ENCODE measurements at regions not wholly inside any gene's neighbourhood (a gene's known extent, or its start where the extent isn't known, plus 50 kb on each side); places are given as distances from the start of the nearest gene placed in this dataset.
"Not testable (repeated sequence)": the region's sequence is repeated elsewhere in the genome, so short reads cannot be mapped to it uniquely, and the experiment has no call there.

DNA sequence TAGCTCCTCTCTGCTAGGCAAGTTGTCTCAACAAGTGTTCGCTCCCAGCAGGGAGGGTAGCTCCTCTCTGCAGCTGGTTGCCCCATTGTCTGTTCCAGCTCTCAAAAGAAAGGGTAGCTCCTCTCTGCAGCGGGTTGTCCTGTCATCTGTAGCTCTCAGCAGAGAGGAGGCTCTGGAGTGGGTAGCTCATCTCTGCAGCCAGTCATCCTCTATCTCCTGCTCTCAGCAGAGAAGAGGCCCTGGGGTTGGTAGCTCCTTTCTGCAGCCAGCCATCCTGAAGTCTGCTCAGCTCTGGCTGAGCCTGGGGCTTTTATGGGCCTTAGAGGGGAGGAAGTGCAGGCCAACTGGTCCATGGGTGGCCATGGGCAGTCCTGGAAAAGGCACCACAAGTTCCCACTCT is 342.7 kb downstream of the PTTG2 start (continued):
- TF ChIP-seq JAZF1 (CRISPR knock-in tag; IDR thresholded peaks at IDR 0.05) (no peak), EMX1 (CRISPR knock-in tag; IDR thresholded peaks at IDR 0.05) (no peak), ZMAT4 (CRISPR knock-in tag; IDR thresholded peaks at IDR 0.05) (no peak), ZNF423 (CRISPR knock-in tag; IDR thresholded peaks at IDR 0.05) (no peak), ZNF317 (CRISPR knock-in tag; IDR thresholded peaks at IDR 0.05; ENCODE audit: borderline replicate concordance, low read depth) (no peak), RORB (CRISPR knock-in tag; IDR thresholded peaks at IDR 0.05) (no peak)
- TF ChIP-seq, protein P1, sequence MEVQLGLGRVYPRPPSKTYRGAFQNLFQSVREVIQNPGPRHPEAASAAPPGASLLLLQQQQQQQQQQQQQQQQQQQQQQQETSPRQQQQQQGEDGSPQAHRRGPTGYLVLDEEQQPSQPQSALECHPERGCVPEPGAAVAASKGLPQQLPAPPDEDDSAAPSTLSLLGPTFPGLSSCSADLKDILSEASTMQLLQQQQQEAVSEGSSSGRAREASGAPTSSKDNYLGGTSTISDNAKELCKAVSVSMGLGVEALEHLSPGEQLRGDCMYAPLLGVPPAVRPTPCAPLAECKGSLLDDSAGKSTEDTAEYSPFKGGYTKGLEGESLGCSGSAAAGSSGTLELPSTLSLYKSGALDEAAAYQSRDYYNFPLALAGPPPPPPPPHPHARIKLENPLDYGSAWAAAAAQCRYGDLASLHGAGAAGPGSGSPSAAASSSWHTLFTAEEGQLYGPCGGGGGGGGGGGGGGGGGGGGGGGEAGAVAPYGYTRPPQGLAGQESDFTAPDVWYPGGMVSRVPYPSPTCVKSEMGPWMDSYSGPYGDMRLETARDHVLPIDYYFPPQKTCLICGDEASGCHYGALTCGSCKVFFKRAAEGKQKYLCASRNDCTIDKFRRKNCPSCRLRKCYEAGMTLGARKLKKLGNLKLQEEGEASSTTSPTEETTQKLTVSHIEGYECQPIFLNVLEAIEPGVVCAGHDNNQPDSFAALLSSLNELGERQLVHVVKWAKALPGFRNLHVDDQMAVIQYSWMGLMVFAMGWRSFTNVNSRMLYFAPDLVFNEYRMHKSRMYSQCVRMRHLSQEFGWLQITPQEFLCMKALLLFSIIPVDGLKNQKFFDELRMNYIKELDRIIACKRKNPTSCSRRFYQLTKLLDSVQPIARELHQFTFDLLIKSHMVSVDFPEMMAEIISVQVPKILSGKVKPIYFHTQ (CRISPR knock-in tag; IDR thresholded peaks at IDR 0.05): no peak

DNA sequence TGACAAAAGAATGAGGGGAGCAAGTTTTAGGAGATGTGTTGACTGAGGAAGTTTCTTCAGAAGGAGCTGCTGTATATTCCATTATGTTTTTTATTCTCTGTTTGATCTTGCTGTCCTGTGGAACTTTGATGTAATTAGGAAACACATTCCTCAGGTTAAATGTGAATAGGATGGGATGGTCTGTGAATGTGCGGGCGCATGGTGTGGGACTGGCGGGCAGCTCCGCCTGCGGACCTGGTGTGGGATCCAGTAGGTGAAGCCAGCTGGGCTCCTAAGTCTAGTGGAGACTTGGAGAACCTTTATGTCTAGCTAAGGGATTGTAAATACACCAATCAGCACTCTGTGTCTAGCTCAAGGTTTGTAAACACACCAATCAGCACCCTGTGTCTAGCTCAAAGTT is 344.3 kb downstream of the PTTG2 start:
- H3K4me3 Mint-ChIP-seq; DNase-seq (ENCODE audit: low spot score); POLR2A ChIA-PET; H3K27me3 Mint-ChIP-seq (ENCODE audit: low read depth); ATAC-seq; H3K4me1 Mint-ChIP-seq; H3K36me3 Mint-ChIP-seq; H3K27ac Mint-ChIP-seq: not testable (repeated sequence)
- CTCF ChIA-PET: interaction anchor here (0.6 kb wide), 1 partner anchor 17 kb away, joined by 5 read pairs; no protein-coding TSS in a partner anchor
- H3K9me3 Mint-ChIP-seq: peaks cover 17% of the 10 kb centered on the region

GRCh38 chr4:38306482-38307071 is 346.4 kb downstream of the PTTG2 start:
- TF ChIP-seq, protein P2, sequence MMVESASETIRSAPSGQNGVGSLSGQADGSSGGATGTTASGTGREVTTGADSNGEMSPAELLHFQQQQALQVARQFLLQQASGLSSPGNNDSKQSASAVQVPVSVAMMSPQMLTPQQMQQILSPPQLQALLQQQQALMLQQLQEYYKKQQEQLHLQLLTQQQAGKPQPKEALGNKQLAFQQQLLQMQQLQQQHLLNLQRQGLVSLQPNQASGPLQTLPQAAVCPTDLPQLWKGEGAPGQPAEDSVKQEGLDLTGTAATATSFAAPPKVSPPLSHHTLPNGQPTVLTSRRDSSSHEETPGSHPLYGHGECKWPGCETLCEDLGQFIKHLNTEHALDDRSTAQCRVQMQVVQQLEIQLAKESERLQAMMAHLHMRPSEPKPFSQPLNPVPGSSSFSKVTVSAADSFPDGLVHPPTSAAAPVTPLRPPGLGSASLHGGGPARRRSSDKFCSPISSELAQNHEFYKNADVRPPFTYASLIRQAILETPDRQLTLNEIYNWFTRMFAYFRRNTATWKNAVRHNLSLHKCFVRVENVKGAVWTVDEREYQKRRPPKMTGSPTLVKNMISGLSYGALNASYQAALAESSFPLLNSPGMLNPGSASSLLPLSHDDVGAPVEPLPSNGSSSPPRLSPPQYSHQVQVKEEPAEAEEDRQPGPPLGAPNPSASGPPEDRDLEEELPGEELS (CRISPR knock-in tag; IDR thresholded peaks at IDR 0.05): no peak
- TF ChIP-seq, protein P3, sequence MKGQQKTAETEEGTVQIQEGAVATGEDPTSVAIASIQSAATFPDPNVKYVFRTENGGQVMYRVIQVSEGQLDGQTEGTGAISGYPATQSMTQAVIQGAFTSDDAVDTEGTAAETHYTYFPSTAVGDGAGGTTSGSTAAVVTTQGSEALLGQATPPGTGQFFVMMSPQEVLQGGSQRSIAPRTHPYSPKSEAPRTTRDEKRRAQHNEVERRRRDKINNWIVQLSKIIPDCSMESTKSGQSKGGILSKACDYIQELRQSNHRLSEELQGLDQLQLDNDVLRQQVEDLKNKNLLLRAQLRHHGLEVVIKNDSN (CRISPR knock-in tag; IDR thresholded peaks at IDR 0.05): no peak
- TF ChIP-seq SMAD3 (CRISPR knock-in tag; IDR thresholded peaks at IDR 0.05; ENCODE audit: borderline replicate concordance) (no peak), ATF2 (CRISPR knock-in tag; IDR thresholded peaks at IDR 0.05; ENCODE audit: borderline replicate concordance, low read depth) (no peak), ZNF396 (CRISPR knock-in tag; IDR thresholded peaks at IDR 0.05; ENCODE audit: borderline replicate concordance) (no peak), PRRX2 (CRISPR knock-in tag; IDR thresholded peaks at IDR 0.05) (no peak), ETV6 (CRISPR knock-in tag; IDR thresholded peaks at IDR 0.05) (no peak), AFF4 (CRISPR knock-in tag; IDR thresholded peaks at IDR 0.05; ENCODE audit: borderline replicate concordance) (no peak), MXD4 (CRISPR knock-in tag; IDR thresholded peaks at IDR 0.05; ENCODE audit: borderline replicate concordance) (no peak), MAX (CRISPR knock-in tag; IDR thresholded peaks at IDR 0.05) (no peak), JAZF1 (CRISPR knock-in tag; IDR thresholded peaks at IDR 0.05) (no peak), CTCF (IDR thresholded peaks at IDR 0.05) (no peak), TCF7 (CRISPR knock-in tag; IDR thresholded peaks at IDR 0.05; ENCODE audit: low read depth) (no peak), TEAD1 (CRISPR knock-in tag; IDR thresholded peaks at IDR 0.05) (no peak)
- peaks cover 11% of the 10 kb centered on the region for H3K4me1 Mint-ChIP-seq
- H3K36me3 Mint-ChIP-seq: no peaks in the 10 kb centered on the region
- no peak overlapping the region for H3K27ac Mint-ChIP-seq
- ATAC-seq (no peak), DNase-seq (ENCODE audit: low spot score) (no peak)
- no peak overlapping the region for H3K4me3 Mint-ChIP-seq
- POLR2A ChIA-PET: interaction anchor here (0.7 kb wide), 1 partner anchor 322 kb away, joined by 3 read pairs; no protein-coding TSS in a partner anchor
- CTCF ChIA-PET: no interaction called here
- peaks cover 12% of the 10 kb centered on the region for H3K9me3 Mint-ChIP-seq
- no peaks in the 10 kb centered on the region for H3K27me3 Mint-ChIP-seq (ENCODE audit: low read depth)
